Glutamatergic neuron (in vitro differentiated cells): ENCODE measurements at regions not wholly inside any gene's neighbourhood (a gene's known extent, or its start where the extent isn't known, plus 50 kb on each side); places are given as distances from the start of the nearest gene placed in this dataset.

ENCODE experiments used
- DNase-seq: peaks from one replicate; pipeline ENCODE4 v3.0.0; 2022
- H3K27ac Mint-ChIP-seq: one replicate; pipeline ENCODE4 v1.8.0; 2020; ENCODE audit warnings: mild to moderate bottlenecking, mixed read lengths, inconsistent platforms; ENCODE audit not compliant: unreplicated experiment
- H3K27me3 Mint-ChIP-seq: one replicate; pipeline ENCODE4 v1.8.0; 2020; ENCODE audit warnings: mild to moderate bottlenecking, moderate library complexity, mixed read lengths, inconsistent platforms; ENCODE audit not compliant: unreplicated experiment
- H3K36me3 Mint-ChIP-seq: one replicate; pipeline ENCODE4 v1.8.0; 2020; ENCODE audit warnings: mild to moderate bottlenecking, mixed read lengths, inconsistent platforms; ENCODE audit not compliant: unreplicated experiment
- H3K4me1 Mint-ChIP-seq: one replicate; pipeline ENCODE4 v1.8.0; 2020; ENCODE audit warnings: mild to moderate bottlenecking, low read depth, mixed read lengths, inconsistent platforms; ENCODE audit not compliant: unreplicated experiment
- H3K4me3 Mint-ChIP-seq: one replicate; pipeline ENCODE4 v1.8.0; 2020; ENCODE audit warnings: mild to moderate bottlenecking, mixed read lengths, inconsistent platforms; ENCODE audit not compliant: unreplicated experiment
- H3K9me3 Mint-ChIP-seq: one replicate; pipeline ENCODE4 v1.8.0; 2020; ENCODE audit warnings: mild to moderate bottlenecking, moderate library complexity, mixed read lengths, inconsistent platforms; ENCODE audit not compliant: unreplicated experiment
- CTCF ChIP-seq: fragments of 200-600 bp; sonication (generic); IDR thresholded peaks from one replicate; pipeline ENCODE4 v1.5.0; 2021; ENCODE audit not compliant: partially characterized antibody, unreplicated experiment

GRCh38 chr2:103295591-103295990 lies 533.8 kb downstream of the TMEM182 start:
- Mint-ChIP-seq H3K4me1 (peaks cover 7% of the 10 kb centered on the region), H3K27ac (no peak overlapping the region), H3K4me3 (no peak overlapping the region), H3K9me3 (no peaks in the 10 kb centered on the region), H3K36me3 (no peaks in the 10 kb centered on the region), H3K27me3 (no peaks in the 10 kb centered on the region)
- no peak for TF ChIP-seq CTCF
- DNase-seq, result no peak

GRCh38 chr2:103324671-103325070 lies 562.8 kb downstream of the TMEM182 start:
- Mint-ChIP-seq H3K27me3 (no peaks in the 10 kb centered on the region), H3K27ac (no peak overlapping the region), H3K36me3 (no peaks in the 10 kb centered on the region), H3K4me3 (no peak overlapping the region), H3K4me1 (no peaks in the 10 kb centered on the region), H3K9me3 (peaks cover 3% of the 10 kb centered on the region)
- no peak for TF ChIP-seq CTCF
- no peak for DNase-seq

- TF ChIP-seq CTCF, result no peak
- Mint-ChIP-seq H3K27me3 (no peaks in the 10 kb centered on the region), H3K36me3 (no peaks in the 10 kb centered on the region), H3K4me1 (no peaks in the 10 kb centered on the region), H3K9me3 (peaks cover 3% of the 10 kb centered on the region), H3K4me3 (no peak overlapping the region), H3K27ac (no peak overlapping the region)
- no peak for DNase-seq
Observed at GRCh38 chr2:103327386-103327785, 565.6 kb downstream of the TMEM182 start.

DNA sequence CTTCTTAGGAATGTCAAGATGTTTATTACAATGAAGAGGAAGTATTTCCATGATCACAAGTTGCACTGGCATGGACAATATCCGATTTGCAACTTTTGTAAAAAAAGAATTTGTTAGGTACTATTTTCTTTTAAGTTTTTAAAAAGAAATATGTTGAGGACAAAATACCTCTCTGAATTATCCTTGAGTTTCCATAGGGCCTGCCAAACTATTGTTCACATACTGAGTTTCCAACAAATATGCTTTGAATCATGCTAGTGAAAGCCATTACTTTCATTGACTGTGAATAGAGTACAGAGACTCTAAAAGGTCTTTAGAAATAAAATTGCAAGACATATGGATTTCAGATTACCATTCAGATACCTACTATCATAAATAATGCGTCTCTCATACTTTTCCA lies 566.1 kb downstream of the TMEM182 start:
- Mint-ChIP-seq H3K36me3 (no peaks in the 10 kb centered on the region), H3K4me1 (no peaks in the 10 kb centered on the region), H3K9me3 (peaks cover 3% of the 10 kb centered on the region), H3K4me3 (no peak overlapping the region), H3K27me3 (no peaks in the 10 kb centered on the region), H3K27ac (no peak overlapping the region)
- no peak for TF ChIP-seq CTCF
- DNase-seq, result no peak

DNA sequence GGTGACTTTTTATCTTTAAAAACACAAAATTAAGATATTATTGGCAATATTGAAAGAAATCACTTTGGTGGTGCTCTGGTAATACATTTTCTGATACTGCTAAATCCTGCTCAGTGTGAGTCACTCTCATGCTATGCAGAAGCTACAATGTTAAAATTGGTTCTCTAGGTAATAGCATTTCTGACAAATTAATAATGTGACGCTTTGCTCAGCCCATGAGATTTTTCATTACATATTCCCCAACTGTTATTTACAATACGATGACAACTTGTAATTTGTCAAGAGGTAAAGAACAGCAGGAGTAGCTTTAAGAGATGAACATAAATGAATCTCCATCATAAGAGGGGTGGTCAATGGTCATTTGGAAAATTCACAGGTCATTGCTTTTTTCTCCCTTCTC lies 573.6 kb downstream of the TMEM182 start:
- TF ChIP-seq CTCF, result no peak
- DNase-seq, result no peak
- Mint-ChIP-seq H3K9me3 (peaks cover 1% of the 10 kb centered on the region), H3K36me3 (no peaks in the 10 kb centered on the region), H3K27ac (no peak overlapping the region), H3K27me3 (no peaks in the 10 kb centered on the region), H3K4me1 (no peaks in the 10 kb centered on the region), H3K4me3 (no peak overlapping the region)
